CD4-positive, alpha-beta T cell treated with Interleukin-1 beta for 1 hour (primary cell): ENCODE measurements at regions not wholly inside any gene's neighbourhood (a gene's known extent, or its start where the extent isn't known, plus 50 kb on each side); places are given as distances from the start of the nearest gene placed in this dataset.
"Not testable (repeated sequence)": the region's sequence is repeated elsewhere in the genome, so short reads cannot be mapped to it uniquely, and the experiment has no call there.

Source experiments
- DNase-seq, 2 donors: peaks; one replicate each; pipeline ENCODE4 v3.0.0-alpha.2; 2020 to 2022

GRCh38 chr12:82300611-82301010 lies 57.6 kb downstream of the CCDC59 start:
- DNase-seq: no peak

GRCh38 chr12:82299319-82300025 lies 58.7 kb downstream of the CCDC59 start:
- no peak for DNase-seq

- no peak for DNase-seq
Measured at GRCh38 chr12:82290415-82290814, 67.8 kb downstream of the CCDC59 start.

GRCh38 chr12:82281335-82281734 lies 76.9 kb downstream of the CCDC59 start:
- DNase-seq: not testable (repeated sequence)

GRCh38 chr12:82279536-82280058 lies 78.6 kb downstream of the CCDC59 start:
- no peak for DNase-seq

- DNase-seq: no peak
Measured at GRCh38 chr12:82277582-82277981, 80.6 kb downstream of the CCDC59 start.

- DNase-seq: no peak
Measured at GRCh38 chr12:82242729-82243128, 115.5 kb downstream of the CCDC59 start.

GRCh38 chr12:82225871-82226270 lies 132.3 kb downstream of the CCDC59 start:
- DNase-seq: no peak

- no peak for DNase-seq
Measured at GRCh38 chr12:82223426-82223825, 134.8 kb downstream of the CCDC59 start.

- no peak for DNase-seq
Measured at GRCh38 chr12:82216475-82216874, 141.7 kb downstream of the CCDC59 start.

GRCh38 chr12:82213761-82214160 lies 144.4 kb downstream of the CCDC59 start:
- DNase-seq: no peak

- no peak for DNase-seq
Measured at GRCh38 chr12:82210882-82211281, 147.3 kb downstream of the CCDC59 start.

- DNase-seq: no peak
Measured at GRCh38 chr12:82209533-82209932, 148.7 kb downstream of the CCDC59 start.

- no peak for DNase-seq
Measured at GRCh38 chr12:82207556-82207955, 150.6 kb downstream of the CCDC59 start.

GRCh38 chr12:82203086-82203485 lies 155.1 kb downstream of the CCDC59 start:
- no peak for DNase-seq

- no peak for DNase-seq
Measured at GRCh38 chr12:82187595-82187994, 170.6 kb downstream of the CCDC59 start.

GRCh38 chr12:82187011-82187410 lies 171.2 kb downstream of the CCDC59 start:
- no peak for DNase-seq

- DNase-seq: no peak
Measured at GRCh38 chr12:82186282-82186681, 171.9 kb downstream of the CCDC59 start.

GRCh38 chr12:82184844-82185243 lies 173.3 kb downstream of the CCDC59 start:
- no peak for DNase-seq

GRCh38 chr12:82182601-82183190 lies 175.5 kb downstream of the CCDC59 start:
- DNase-seq: no peak

- DNase-seq: no peak
Measured at GRCh38 chr12:82176761-82177490, 181.3 kb downstream of the CCDC59 start.

GRCh38 chr12:82176026-82176425 lies 182.2 kb downstream of the CCDC59 start:
- DNase-seq: no peak

GRCh38 chr12:82174936-82175335 lies 183.3 kb downstream of the CCDC59 start:
- no peak for DNase-seq

- no peak for DNase-seq
Measured at GRCh38 chr12:82174383-82174782, 183.8 kb downstream of the CCDC59 start.
